WTC11 (cell line): ENCODE measurements at regions not wholly inside any gene's neighbourhood (a gene's known extent, or its start where the extent isn't known, plus 50 kb on each side); places are given as distances from the start of the nearest gene placed in this dataset.

Experiments used
- ATAC-seq: fragments of 200-7000 bp; cut with Tn5 transposase; 2 replicates; pipeline ENCODE4 v1.10.0; 2021; ENCODE audit warnings: mild to moderate bottlenecking, moderate library complexity
- CTCF ChIA-PET: fragments of 300-600 bp; sonication (Branson Sonifier 250); formaldehyde crosslinking; loops from one replicate; lab custom pipeline; 2021; ENCODE audit warnings: antibody characterized with exemption; lab: Charles Lee
- POLR2A ChIA-PET: fragments of 350-600 bp; sonication (Branson Sonifier 250); formaldehyde crosslinking; loops from one replicate; lab custom pipeline; 2021; ENCODE audit warnings: antibody characterized with exemption; lab: Charles Lee
- DNase-seq: peaks from one replicate; pipeline ENCODE4 v3.0.0; 2021; ENCODE audit warnings: low spot score
- H3K27ac Mint-ChIP-seq: 2 replicates; pipeline ENCODE4 v1.8.0; 2021; ENCODE audit warnings: mixed read lengths
- H3K27me3 Mint-ChIP-seq: 2 replicates; pipeline ENCODE4 v1.8.0; 2021; ENCODE audit warnings: low read depth, mild to moderate bottlenecking, moderate library complexity, mixed read lengths
- H3K36me3 Mint-ChIP-seq: 2 replicates; pipeline ENCODE4 v1.8.0; 2021; ENCODE audit warnings: mixed read lengths
- H3K4me1 Mint-ChIP-seq: 2 replicates; pipeline ENCODE4 v1.8.0; 2022; ENCODE audit warnings: mixed read lengths
- H3K4me3 Mint-ChIP-seq: 2 replicates; pipeline ENCODE4 v1.8.0; 2021; ENCODE audit warnings: mild to moderate bottlenecking, moderate library complexity, mixed read lengths
- H3K9me3 Mint-ChIP-seq: 2 replicates; pipeline ENCODE4 v1.8.0; 2021; ENCODE audit warnings: mixed read lengths
- ATF2 ChIP-seq: sonication (generic); formaldehyde crosslinking; IDR thresholded peaks from 2 replicates; pipeline ENCODE4 v1.8.1; 2022; ENCODE audit warnings: low read depth, missing genetic modification reagents, borderline replicate concordance
- ATF3 ChIP-seq: sonication (generic); formaldehyde crosslinking; conservative IDR thresholded peaks from 2 replicates; pipeline ENCODE4 v1.8.1; 2022; ENCODE audit warnings: mild to moderate bottlenecking, missing genetic modification reagents
- E2F4 ChIP-seq: sonication (generic); formaldehyde crosslinking; IDR thresholded peaks from 2 replicates; pipeline ENCODE4 v1.8.1; 2022; ENCODE audit warnings: low read depth, mild to moderate bottlenecking, moderate library complexity, missing genetic modification reagents, borderline replicate concordance
- FOXJ3 ChIP-seq: sonication (generic); formaldehyde crosslinking; IDR thresholded peaks from 2 replicates; pipeline ENCODE4 v1.9.0; 2021; ENCODE audit warnings: missing genetic modification reagents, mild to moderate bottlenecking, borderline replicate concordance
- FOXK1 ChIP-seq: sonication (generic); formaldehyde crosslinking; IDR thresholded peaks from 2 replicates; pipeline ENCODE4 v1.8.0; 2022; ENCODE audit warnings: mild to moderate bottlenecking, moderate library complexity, missing genetic modification reagents
- GABPB1 ChIP-seq: sonication (generic); formaldehyde crosslinking; IDR thresholded peaks from 2 replicates; pipeline ENCODE4 v1.8.1; 2023; ENCODE audit warnings: mild to moderate bottlenecking, missing genetic modification reagents
- GRHL2 ChIP-seq: fragments of 250-450 bp; sonication (Bioruptor Pico); IDR thresholded peaks from 2 replicates; pipeline ENCODE4 v1.8.0; 2022; ENCODE audit warnings: mild to moderate bottlenecking, moderate library complexity; ENCODE audit not compliant: insufficient replicate concordance, severe bottlenecking
- NR2C2 ChIP-seq: sonication (generic); formaldehyde crosslinking; IDR thresholded peaks from 2 replicates; pipeline ENCODE4 v1.8.0; 2022; ENCODE audit warnings: mild to moderate bottlenecking, missing genetic modification reagents
- OVOL2 ChIP-seq: fragments of 250-450 bp; sonication (Bioruptor Pico); IDR thresholded peaks from 2 replicates; pipeline ENCODE4 v1.9.0; 2021; ENCODE audit warnings: mild to moderate bottlenecking, borderline replicate concordance
- SOX15 ChIP-seq: fragments of 250-450 bp; sonication (Bioruptor Pico); IDR thresholded peaks from 2 replicates; pipeline ENCODE4 v1.9.0; 2021; ENCODE audit warnings: mild to moderate bottlenecking
- ZBTB43 ChIP-seq: sonication (generic); formaldehyde crosslinking; IDR thresholded peaks from 2 replicates; pipeline ENCODE4 v1.8.1; 2023; ENCODE audit warnings: mild to moderate bottlenecking, missing genetic modification reagents
- ZNF423 ChIP-seq: fragments of 250-450 bp; sonication (Bioruptor Pico); IDR thresholded peaks from 2 replicates; pipeline ENCODE4 v2.1.2; 2022; ENCODE audit warnings: mild to moderate bottlenecking, moderate library complexity
- ZNF671 ChIP-seq: fragments of 250-450 bp; sonication (Bioruptor Pico); IDR thresholded peaks from 2 replicates; pipeline ENCODE4 v1.8.0; 2021; ENCODE audit warnings: mild to moderate bottlenecking
- TF ChIP-seq, protein P1 (sequence below): fragments of 250-450 bp; sonication (Bioruptor Pico); IDR thresholded peaks from 2 replicates; pipeline ENCODE4 v1.8.0; 2021; ENCODE audit warnings: mild to moderate bottlenecking
- TF ChIP-seq, protein P2 (sequence below): sonication (generic); formaldehyde crosslinking; IDR thresholded peaks from 2 replicates; pipeline ENCODE4 v1.8.1; 2023; ENCODE audit warnings: mild to moderate bottlenecking, missing genetic modification reagents, moderate library complexity
- TF ChIP-seq, protein P3 (sequence below): fragments of 250-450 bp; sonication (Bioruptor Pico); IDR thresholded peaks from 2 replicates; pipeline ENCODE4 v1.9.0; 2021; ENCODE audit warnings: mild to moderate bottlenecking
- TF ChIP-seq, protein P4 (sequence below): sonication (generic); formaldehyde crosslinking; IDR thresholded peaks from 2 replicates; pipeline ENCODE4 v1.8.0; 2022; ENCODE audit warnings: mild to moderate bottlenecking, missing genetic modification reagents
- TF ChIP-seq, protein P5 (sequence below): sonication (generic); formaldehyde crosslinking; conservative IDR thresholded peaks from 2 replicates; pipeline ENCODE4 v1.8.1; 2023; ENCODE audit warnings: mild to moderate bottlenecking, low read depth, missing genetic modification reagents, moderate library complexity

GRCh38 chr4:62571494-62571893 is 1371.4 kb downstream of the ADGRL3 start:
- CTCF ChIA-PET = no interaction called here
- H3K36me3 Mint-ChIP-seq = no peaks in the 10 kb centered on the region
- no peaks in the 10 kb centered on the region for H3K27me3 Mint-ChIP-seq
- H3K4me1 Mint-ChIP-seq = no peaks in the 10 kb centered on the region
- DNase-seq = no peak
- POLR2A ChIA-PET = no interaction called here
- H3K4me3 Mint-ChIP-seq = no peak overlapping the region
- TF ChIP-seq, protein P1, sequence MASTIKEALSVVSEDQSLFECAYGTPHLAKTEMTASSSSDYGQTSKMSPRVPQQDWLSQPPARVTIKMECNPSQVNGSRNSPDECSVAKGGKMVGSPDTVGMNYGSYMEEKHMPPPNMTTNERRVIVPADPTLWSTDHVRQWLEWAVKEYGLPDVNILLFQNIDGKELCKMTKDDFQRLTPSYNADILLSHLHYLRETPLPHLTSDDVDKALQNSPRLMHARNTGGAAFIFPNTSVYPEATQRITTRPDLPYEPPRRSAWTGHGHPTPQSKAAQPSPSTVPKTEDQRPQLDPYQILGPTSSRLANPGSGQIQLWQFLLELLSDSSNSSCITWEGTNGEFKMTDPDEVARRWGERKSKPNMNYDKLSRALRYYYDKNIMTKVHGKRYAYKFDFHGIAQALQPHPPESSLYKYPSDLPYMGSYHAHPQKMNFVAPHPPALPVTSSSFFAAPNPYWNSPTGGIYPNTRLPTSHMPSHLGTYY (CRISPR knock-in tag) = no peak
- TF ChIP-seq, protein P2, sequence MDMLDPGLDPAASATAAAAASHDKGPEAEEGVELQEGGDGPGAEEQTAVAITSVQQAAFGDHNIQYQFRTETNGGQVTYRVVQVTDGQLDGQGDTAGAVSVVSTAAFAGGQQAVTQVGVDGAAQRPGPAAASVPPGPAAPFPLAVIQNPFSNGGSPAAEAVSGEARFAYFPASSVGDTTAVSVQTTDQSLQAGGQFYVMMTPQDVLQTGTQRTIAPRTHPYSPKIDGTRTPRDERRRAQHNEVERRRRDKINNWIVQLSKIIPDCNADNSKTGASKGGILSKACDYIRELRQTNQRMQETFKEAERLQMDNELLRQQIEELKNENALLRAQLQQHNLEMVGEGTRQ = no peak
- TF ChIP-seq FOXK1 (CRISPR knock-in tag) = no peak
- TF ChIP-seq ZNF671 (CRISPR knock-in tag) = no peak
- H3K9me3 Mint-ChIP-seq = no peaks in the 10 kb centered on the region
- no peak for ATAC-seq
- no peak overlapping the region for H3K27ac Mint-ChIP-seq

DNA sequence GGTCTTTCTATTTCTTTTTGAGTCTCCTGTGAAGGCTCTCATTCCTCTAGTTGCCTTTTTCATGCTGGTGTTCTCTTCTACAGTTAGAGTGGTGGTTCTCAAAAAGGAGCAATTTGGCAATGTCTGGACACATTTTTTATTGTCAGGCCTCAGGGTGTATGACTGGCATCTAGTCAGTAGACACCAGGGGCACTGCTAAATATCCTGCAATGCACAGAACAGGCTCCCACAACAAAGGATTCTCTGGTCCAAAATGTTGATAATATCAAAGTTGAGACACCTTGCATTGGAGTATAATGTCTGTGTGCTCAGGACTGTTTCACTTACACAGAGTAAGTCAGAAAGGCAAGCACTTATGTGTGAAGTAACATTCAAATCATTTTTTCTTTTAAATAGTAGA is 1360.7 kb downstream of the ADGRL3 start:
- TF ChIP-seq ATF3 (CRISPR knock-in tag) = no peak
- TF ChIP-seq, protein P3, sequence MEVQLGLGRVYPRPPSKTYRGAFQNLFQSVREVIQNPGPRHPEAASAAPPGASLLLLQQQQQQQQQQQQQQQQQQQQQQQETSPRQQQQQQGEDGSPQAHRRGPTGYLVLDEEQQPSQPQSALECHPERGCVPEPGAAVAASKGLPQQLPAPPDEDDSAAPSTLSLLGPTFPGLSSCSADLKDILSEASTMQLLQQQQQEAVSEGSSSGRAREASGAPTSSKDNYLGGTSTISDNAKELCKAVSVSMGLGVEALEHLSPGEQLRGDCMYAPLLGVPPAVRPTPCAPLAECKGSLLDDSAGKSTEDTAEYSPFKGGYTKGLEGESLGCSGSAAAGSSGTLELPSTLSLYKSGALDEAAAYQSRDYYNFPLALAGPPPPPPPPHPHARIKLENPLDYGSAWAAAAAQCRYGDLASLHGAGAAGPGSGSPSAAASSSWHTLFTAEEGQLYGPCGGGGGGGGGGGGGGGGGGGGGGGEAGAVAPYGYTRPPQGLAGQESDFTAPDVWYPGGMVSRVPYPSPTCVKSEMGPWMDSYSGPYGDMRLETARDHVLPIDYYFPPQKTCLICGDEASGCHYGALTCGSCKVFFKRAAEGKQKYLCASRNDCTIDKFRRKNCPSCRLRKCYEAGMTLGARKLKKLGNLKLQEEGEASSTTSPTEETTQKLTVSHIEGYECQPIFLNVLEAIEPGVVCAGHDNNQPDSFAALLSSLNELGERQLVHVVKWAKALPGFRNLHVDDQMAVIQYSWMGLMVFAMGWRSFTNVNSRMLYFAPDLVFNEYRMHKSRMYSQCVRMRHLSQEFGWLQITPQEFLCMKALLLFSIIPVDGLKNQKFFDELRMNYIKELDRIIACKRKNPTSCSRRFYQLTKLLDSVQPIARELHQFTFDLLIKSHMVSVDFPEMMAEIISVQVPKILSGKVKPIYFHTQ = no peak
- TF ChIP-seq ATF2 = no peak
- TF ChIP-seq OVOL2 = no peak
- no peak for TF ChIP-seq ZBTB43 (CRISPR knock-in tag)
- no peak for TF ChIP-seq SOX15
- TF ChIP-seq ZNF423 = no peak
- no peak for TF ChIP-seq GABPB1 (CRISPR knock-in tag)
- TF ChIP-seq, protein P4, sequence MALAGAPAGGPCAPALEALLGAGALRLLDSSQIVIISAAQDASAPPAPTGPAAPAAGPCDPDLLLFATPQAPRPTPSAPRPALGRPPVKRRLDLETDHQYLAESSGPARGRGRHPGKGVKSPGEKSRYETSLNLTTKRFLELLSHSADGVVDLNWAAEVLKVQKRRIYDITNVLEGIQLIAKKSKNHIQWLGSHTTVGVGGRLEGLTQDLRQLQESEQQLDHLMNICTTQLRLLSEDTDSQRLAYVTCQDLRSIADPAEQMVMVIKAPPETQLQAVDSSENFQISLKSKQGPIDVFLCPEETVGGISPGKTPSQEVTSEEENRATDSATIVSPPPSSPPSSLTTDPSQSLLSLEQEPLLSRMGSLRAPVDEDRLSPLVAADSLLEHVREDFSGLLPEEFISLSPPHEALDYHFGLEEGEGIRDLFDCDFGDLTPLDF (CRISPR knock-in tag) = no peak
- TF ChIP-seq NR2C2 (CRISPR knock-in tag) = no peak
- no peak for TF ChIP-seq FOXJ3
- TF ChIP-seq, protein P5, sequence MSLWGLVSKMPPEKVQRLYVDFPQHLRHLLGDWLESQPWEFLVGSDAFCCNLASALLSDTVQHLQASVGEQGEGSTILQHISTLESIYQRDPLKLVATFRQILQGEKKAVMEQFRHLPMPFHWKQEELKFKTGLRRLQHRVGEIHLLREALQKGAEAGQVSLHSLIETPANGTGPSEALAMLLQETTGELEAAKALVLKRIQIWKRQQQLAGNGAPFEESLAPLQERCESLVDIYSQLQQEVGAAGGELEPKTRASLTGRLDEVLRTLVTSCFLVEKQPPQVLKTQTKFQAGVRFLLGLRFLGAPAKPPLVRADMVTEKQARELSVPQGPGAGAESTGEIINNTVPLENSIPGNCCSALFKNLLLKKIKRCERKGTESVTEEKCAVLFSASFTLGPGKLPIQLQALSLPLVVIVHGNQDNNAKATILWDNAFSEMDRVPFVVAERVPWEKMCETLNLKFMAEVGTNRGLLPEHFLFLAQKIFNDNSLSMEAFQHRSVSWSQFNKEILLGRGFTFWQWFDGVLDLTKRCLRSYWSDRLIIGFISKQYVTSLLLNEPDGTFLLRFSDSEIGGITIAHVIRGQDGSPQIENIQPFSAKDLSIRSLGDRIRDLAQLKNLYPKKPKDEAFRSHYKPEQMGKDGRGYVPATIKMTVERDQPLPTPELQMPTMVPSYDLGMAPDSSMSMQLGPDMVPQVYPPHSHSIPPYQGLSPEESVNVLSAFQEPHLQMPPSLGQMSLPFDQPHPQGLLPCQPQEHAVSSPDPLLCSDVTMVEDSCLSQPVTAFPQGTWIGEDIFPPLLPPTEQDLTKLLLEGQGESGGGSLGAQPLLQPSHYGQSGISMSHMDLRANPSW (CRISPR knock-in tag) = no peak
- TF ChIP-seq E2F4 (CRISPR knock-in tag) = no peak
- TF ChIP-seq GRHL2 = no peak
- DNase-seq (no peak), ATAC-seq (no peak)
- Mint-ChIP-seq H3K27ac (no peak overlapping the region), H3K36me3 (no peaks in the 10 kb centered on the region), H3K4me1 (no peaks in the 10 kb centered on the region), H3K9me3 (no peaks in the 10 kb centered on the region), H3K27me3 (no peaks in the 10 kb centered on the region), H3K4me3 (no peak overlapping the region)
- ChIA-PET POLR2A (no interaction called here), CTCF (no interaction called here)
